AG04450 (cell line): ENCODE measurements at regions not wholly inside any gene's neighbourhood (a gene's known extent, or its start where the extent isn't known, plus 50 kb on each side); places are given as distances from the start of the nearest gene placed in this dataset.

Experiments
- CTCF ChIA-PET: fragments of 300-600, 350-600 bp; formaldehyde crosslinking; extraction: SDS; loops from one replicate; lab custom pipeline; 2022; ENCODE audit warnings: antibody characterized with exemption, inconsistent platforms; lab: Charles Lee
- POLR2A ChIA-PET: fragments of 350-600 bp; formaldehyde crosslinking; extraction: SDS; loops from one replicate; lab custom pipeline; 2021; ENCODE audit warnings: antibody characterized with exemption, inconsistent platforms; lab: Yijun Ruan, JAX
- DNase-seq: peaks from one replicate; pipeline ENCODE4 v3.0.0-alpha.2; 2011; ENCODE audit warnings: low read depth, low spot score
- H3K27ac ChIP-seq: one replicate; pipeline ENCODE4 v1.5.1; 2012; ENCODE audit warnings: low read depth, low read length, control low read depth
- H3K27me3 ChIP-seq: one replicate; pipeline ENCODE4 v1.6.0; 2012; ENCODE audit warnings: low read length; ENCODE audit not compliant: control insufficient read depth, insufficient read depth
- H3K4me3 ChIP-seq: 2 replicates; pipeline ENCODE4 v1.5.1; 2011; ENCODE audit warnings: mild to moderate bottlenecking, low read depth, low read length, control low read depth
- H3K9me3 ChIP-seq: 2 replicates; pipeline ENCODE4 v1.5.1; 2012; ENCODE audit warnings: low read length; ENCODE audit not compliant: control insufficient read depth, insufficient read depth
- TF ChIP-seq, protein P1 (sequence below): IDR thresholded peaks from 2 replicates; pipeline ENCODE4 v1.5.1; 2011; ENCODE audit warnings: low read depth, low read length, control low read depth, inconsistent platforms

DNA sequence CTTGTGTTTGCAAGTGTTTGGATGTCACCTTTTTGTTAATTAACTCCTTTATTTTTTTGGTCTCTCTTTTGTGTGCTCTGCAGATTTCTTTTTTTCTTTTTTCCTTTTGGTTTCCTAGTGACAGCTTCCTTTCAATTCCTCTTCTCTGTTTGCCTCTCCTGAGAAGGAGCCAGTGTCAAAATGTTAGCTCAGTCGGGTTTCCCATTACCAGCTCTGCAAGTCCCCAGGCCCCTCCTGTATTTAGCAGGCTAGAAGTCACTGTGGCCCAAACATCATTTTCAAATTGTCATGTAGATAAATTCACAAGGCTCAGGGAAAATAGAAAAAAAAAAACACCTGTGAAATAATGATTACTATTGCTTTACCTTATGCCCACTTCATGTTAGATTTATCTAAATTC is 1621.6 kb downstream of the CDH8 start:
- Histone ChIP-seq H3K27me3 (no peaks in the 10 kb centered on the region), H3K9me3 (peaks cover 7% of the 10 kb centered on the region), H3K4me3 (no peak overlapping the region), H3K27ac (no peak overlapping the region)
- POLR2A ChIA-PET: no interaction called here
- TF ChIP-seq, protein P1, sequence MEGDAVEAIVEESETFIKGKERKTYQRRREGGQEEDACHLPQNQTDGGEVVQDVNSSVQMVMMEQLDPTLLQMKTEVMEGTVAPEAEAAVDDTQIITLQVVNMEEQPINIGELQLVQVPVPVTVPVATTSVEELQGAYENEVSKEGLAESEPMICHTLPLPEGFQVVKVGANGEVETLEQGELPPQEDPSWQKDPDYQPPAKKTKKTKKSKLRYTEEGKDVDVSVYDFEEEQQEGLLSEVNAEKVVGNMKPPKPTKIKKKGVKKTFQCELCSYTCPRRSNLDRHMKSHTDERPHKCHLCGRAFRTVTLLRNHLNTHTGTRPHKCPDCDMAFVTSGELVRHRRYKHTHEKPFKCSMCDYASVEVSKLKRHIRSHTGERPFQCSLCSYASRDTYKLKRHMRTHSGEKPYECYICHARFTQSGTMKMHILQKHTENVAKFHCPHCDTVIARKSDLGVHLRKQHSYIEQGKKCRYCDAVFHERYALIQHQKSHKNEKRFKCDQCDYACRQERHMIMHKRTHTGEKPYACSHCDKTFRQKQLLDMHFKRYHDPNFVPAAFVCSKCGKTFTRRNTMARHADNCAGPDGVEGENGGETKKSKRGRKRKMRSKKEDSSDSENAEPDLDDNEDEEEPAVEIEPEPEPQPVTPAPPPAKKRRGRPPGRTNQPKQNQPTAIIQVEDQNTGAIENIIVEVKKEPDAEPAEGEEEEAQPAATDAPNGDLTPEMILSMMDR: no peak
- DNase-seq: no peak
- CTCF ChIA-PET: no interaction called here

DNA sequence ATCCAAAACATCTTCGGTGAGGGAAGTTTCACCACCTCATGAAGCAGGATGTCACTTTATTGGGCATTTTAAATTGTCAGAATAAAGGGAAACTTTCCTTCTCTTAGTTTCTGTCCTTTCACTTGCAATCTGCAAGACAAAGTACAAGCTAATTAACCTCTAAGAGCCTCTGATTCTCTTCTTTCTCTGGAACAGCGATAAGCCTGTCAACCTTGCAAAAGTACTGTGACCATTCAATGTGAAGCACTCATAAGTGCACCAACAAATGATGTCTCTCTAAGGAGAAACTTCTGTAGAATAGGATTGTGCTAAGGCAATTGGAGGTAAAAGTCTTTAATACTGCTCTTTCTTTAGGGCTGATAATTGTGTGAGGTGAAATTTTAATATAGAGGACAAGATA is 1622.3 kb downstream of the CDH8 start:
- Histone ChIP-seq H3K9me3 (peaks cover 7% of the 10 kb centered on the region), H3K27me3 (no peaks in the 10 kb centered on the region), H3K4me3 (no peak overlapping the region), H3K27ac (no peak overlapping the region)
- POLR2A ChIA-PET: no interaction called here
- TF ChIP-seq, protein P1: no peak
- no peak for DNase-seq
- CTCF ChIA-PET: no interaction called here

GRCh38 chr16:60407606-60408005 is 1628.6 kb downstream of the CDH8 start:
- CTCF ChIA-PET: no interaction called here
- Histone ChIP-seq H3K9me3 (peaks cover 7% of the 10 kb centered on the region), H3K27me3 (no peaks in the 10 kb centered on the region), H3K4me3 (no peak overlapping the region), H3K27ac (no peak overlapping the region)
- TF ChIP-seq, protein P1: no peak
- DNase-seq: no peak
- POLR2A ChIA-PET: no interaction called here

DNA sequence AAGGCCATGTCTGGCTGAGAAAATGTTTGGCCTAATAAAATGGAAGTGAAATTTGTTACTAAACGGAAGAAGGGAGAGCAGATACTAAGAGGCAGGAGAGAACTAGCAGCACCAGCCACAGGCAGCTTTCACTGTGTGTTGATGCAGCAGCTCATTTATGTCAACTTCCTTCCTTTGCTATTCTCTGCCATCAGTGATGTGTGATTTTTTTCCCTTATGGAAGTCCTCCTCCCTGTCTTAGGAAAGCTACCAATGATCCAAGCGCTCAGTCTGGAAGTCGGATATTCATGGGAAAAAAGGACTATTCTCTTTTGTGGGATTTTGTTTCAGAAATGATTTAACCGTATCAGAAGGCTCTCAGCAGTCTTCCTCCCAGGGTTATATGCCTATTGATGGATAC is 1629.2 kb downstream of the CDH8 start:
- peaks cover 7% of the 10 kb centered on the region for H3K9me3 ChIP-seq
- no peak overlapping the region for H3K27ac ChIP-seq
- ChIA-PET CTCF (no interaction called here), POLR2A (no interaction called here)
- no peaks in the 10 kb centered on the region for H3K27me3 ChIP-seq
- H3K4me3 ChIP-seq: no peak overlapping the region
- no peak for DNase-seq
- TF ChIP-seq, protein P1: no peak

DNA sequence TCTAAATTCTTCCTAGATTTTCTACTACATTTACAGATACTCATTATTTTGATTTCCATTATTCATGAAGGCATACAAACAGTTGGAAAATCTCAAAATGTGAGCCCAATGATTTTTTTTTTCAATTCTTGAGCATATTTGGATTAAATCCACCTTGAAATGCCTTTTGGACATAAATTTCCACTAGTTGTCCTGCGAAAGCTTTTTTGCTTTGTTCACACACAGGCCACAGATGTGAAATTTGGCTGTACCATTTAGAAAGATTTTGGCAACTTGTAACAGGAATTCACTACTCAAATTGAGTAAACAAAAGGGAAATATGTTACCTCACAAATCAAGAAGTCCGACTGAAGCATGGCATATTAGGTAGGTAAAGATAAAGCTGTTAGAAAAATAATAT is 1631.0 kb downstream of the CDH8 start:
- CTCF ChIA-PET: no interaction called here
- Histone ChIP-seq H3K27ac (no peak overlapping the region), H3K9me3 (peaks cover 7% of the 10 kb centered on the region), H3K27me3 (no peaks in the 10 kb centered on the region), H3K4me3 (no peak overlapping the region)
- no peak for DNase-seq
- TF ChIP-seq, protein P1: no peak
- POLR2A ChIA-PET: no interaction called here
